ENCODE measurements at regions not wholly inside any gene's neighbourhood (a gene's known extent, or its start where the extent isn't known, plus 50 kb on each side); places are given as distances from the start of the nearest gene placed in this dataset.

DNA sequence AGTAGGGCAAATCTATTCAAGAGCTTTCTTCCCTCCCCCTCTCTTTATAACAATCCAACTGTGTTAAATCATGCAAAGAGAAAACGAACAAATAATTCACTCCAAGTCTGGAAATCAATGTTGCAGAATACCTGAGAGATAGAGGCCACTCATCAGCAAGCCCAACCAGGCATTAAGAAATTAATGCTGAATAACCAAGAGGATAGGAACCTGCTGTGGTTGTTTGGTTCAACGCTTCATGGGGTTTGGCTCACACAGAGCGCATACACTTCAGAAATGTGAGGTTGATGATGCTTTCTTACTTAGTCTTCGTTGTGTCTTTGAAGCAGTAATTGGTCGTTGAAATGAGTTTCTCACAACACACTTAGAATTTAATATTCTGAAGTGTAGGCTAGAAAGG lies 1540.0 kb upstream of the PABPC4L start:
- TF ChIP-seq, protein P1, sequence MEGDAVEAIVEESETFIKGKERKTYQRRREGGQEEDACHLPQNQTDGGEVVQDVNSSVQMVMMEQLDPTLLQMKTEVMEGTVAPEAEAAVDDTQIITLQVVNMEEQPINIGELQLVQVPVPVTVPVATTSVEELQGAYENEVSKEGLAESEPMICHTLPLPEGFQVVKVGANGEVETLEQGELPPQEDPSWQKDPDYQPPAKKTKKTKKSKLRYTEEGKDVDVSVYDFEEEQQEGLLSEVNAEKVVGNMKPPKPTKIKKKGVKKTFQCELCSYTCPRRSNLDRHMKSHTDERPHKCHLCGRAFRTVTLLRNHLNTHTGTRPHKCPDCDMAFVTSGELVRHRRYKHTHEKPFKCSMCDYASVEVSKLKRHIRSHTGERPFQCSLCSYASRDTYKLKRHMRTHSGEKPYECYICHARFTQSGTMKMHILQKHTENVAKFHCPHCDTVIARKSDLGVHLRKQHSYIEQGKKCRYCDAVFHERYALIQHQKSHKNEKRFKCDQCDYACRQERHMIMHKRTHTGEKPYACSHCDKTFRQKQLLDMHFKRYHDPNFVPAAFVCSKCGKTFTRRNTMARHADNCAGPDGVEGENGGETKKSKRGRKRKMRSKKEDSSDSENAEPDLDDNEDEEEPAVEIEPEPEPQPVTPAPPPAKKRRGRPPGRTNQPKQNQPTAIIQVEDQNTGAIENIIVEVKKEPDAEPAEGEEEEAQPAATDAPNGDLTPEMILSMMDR (IDR thresholded peaks at IDR 0.05), result no peak
- no peak for TF ChIP-seq EZH2 (IDR thresholded peaks at IDR 0.05; ENCODE audit: borderline replicate concordance, insufficient read depth, low read depth, low read length, poor library complexity, severe bottlenecking)
